ENCODE measurements at regions not wholly inside any gene's neighbourhood (a gene's known extent, or its start where the extent isn't known, plus 50 kb on each side); places are given as distances from the start of the nearest gene placed in this dataset.
"Not testable (repeated sequence)": the region's sequence is repeated elsewhere in the genome, so short reads cannot be mapped to it uniquely, and the experiment has no call there.

- H3K4me1 ChIP-seq (ENCODE audit: insufficient read depth, low read length), result no peaks in the 10 kb centered on the region
- H3K9me3 ChIP-seq (ENCODE audit: low read depth, low read length), result no peaks in the 10 kb centered on the region
- H3K27me3 ChIP-seq (ENCODE audit: insufficient read depth, low read length), result no peaks in the 10 kb centered on the region
- H3K4me3 ChIP-seq (ENCODE audit: low read length), result no peak overlapping the region
Measured at GRCh38 chr6:8947900-8948299, 512.6 kb upstream of the SLC35B3 start.

GRCh38 chr6:8944548-8944947 is 509.2 kb upstream of the SLC35B3 start:
- H3K9me3 ChIP-seq (ENCODE audit: low read depth, low read length), result no peaks in the 10 kb centered on the region
- H3K4me3 ChIP-seq (ENCODE audit: low read length), result no peak overlapping the region
- no peaks in the 10 kb centered on the region for H3K27me3 ChIP-seq (ENCODE audit: insufficient read depth, low read length)
- no peaks in the 10 kb centered on the region for H3K4me1 ChIP-seq (ENCODE audit: insufficient read depth, low read length)

- Histone ChIP-seq H3K9me3 (ENCODE audit: low read depth, low read length) (no peaks in the 10 kb centered on the region), H3K27me3 (ENCODE audit: insufficient read depth, low read length) (no peaks in the 10 kb centered on the region), H3K4me1 (ENCODE audit: insufficient read depth, low read length) (no peaks in the 10 kb centered on the region), H3K4me3 (ENCODE audit: low read length) (no peak overlapping the region)
Measured at GRCh38 chr6:8943073-8943472, 507.7 kb upstream of the SLC35B3 start.

GRCh38 chr6:8941577-8941976 is 506.2 kb upstream of the SLC35B3 start:
- Histone ChIP-seq H3K4me1 (ENCODE audit: insufficient read depth, low read length) (no peaks in the 10 kb centered on the region), H3K4me3 (ENCODE audit: low read length) (no peak overlapping the region), H3K9me3 (ENCODE audit: low read depth, low read length) (no peaks in the 10 kb centered on the region), H3K27me3 (ENCODE audit: insufficient read depth, low read length) (no peaks in the 10 kb centered on the region)

- Histone ChIP-seq H3K9me3 (ENCODE audit: low read depth, low read length) (no peaks in the 10 kb centered on the region), H3K4me3 (ENCODE audit: low read length) (no peak overlapping the region), H3K4me1 (ENCODE audit: insufficient read depth, low read length) (no peaks in the 10 kb centered on the region), H3K27me3 (ENCODE audit: insufficient read depth, low read length) (no peaks in the 10 kb centered on the region)
Measured at GRCh38 chr6:8940356-8940755, 505.0 kb upstream of the SLC35B3 start.

- no peaks in the 10 kb centered on the region for H3K4me1 ChIP-seq (ENCODE audit: insufficient read depth, low read length)
- H3K4me3 ChIP-seq (ENCODE audit: low read length), result no peak overlapping the region
- H3K9me3 ChIP-seq (ENCODE audit: low read depth, low read length), result no peaks in the 10 kb centered on the region
- H3K27me3 ChIP-seq (ENCODE audit: insufficient read depth, low read length), result no peaks in the 10 kb centered on the region
Measured at GRCh38 chr6:8939615-8940014, 504.3 kb upstream of the SLC35B3 start.

GRCh38 chr6:8934318-8934717 is 499.0 kb upstream of the SLC35B3 start:
- Histone ChIP-seq H3K4me3 (ENCODE audit: low read length) (no peak overlapping the region), H3K9me3 (ENCODE audit: low read depth, low read length) (no peaks in the 10 kb centered on the region), H3K27me3 (ENCODE audit: insufficient read depth, low read length) (no peaks in the 10 kb centered on the region), H3K4me1 (ENCODE audit: insufficient read depth, low read length) (no peaks in the 10 kb centered on the region)

- H3K4me3 ChIP-seq (ENCODE audit: low read length), result no peak overlapping the region
- no peaks in the 10 kb centered on the region for H3K27me3 ChIP-seq (ENCODE audit: insufficient read depth, low read length)
- no peaks in the 10 kb centered on the region for H3K9me3 ChIP-seq (ENCODE audit: low read depth, low read length)
- H3K4me1 ChIP-seq (ENCODE audit: insufficient read depth, low read length), result no peaks in the 10 kb centered on the region
Measured at GRCh38 chr6:8930009-8930408, 494.7 kb upstream of the SLC35B3 start.

- not testable (repeated sequence) for H3K4me3 ChIP-seq (ENCODE audit: low read length); H3K27me3 ChIP-seq (ENCODE audit: insufficient read depth, low read length); H3K4me1 ChIP-seq (ENCODE audit: insufficient read depth, low read length); H3K9me3 ChIP-seq (ENCODE audit: low read depth, low read length)
Measured at GRCh38 chr6:8920244-8920643, 484.9 kb upstream of the SLC35B3 start.

- Histone ChIP-seq H3K27me3 (ENCODE audit: insufficient read depth, low read length) (no peaks in the 10 kb centered on the region), H3K4me1 (ENCODE audit: insufficient read depth, low read length) (no peaks in the 10 kb centered on the region), H3K9me3 (ENCODE audit: low read depth, low read length) (no peaks in the 10 kb centered on the region), H3K4me3 (ENCODE audit: low read length) (no peak overlapping the region)
Measured at GRCh38 chr6:8918196-8918595, 482.9 kb upstream of the SLC35B3 start.

- Histone ChIP-seq H3K9me3 (ENCODE audit: low read depth, low read length) (no peaks in the 10 kb centered on the region), H3K4me3 (ENCODE audit: low read length) (no peak overlapping the region), H3K27me3 (ENCODE audit: insufficient read depth, low read length) (no peaks in the 10 kb centered on the region), H3K4me1 (ENCODE audit: insufficient read depth, low read length) (no peaks in the 10 kb centered on the region)
Measured at GRCh38 chr6:8914700-8915099, 479.4 kb upstream of the SLC35B3 start.

GRCh38 chr6:8908638-8909037 is 473.3 kb upstream of the SLC35B3 start:
- no peak overlapping the region for H3K4me3 ChIP-seq (ENCODE audit: low read length)
- H3K27me3 ChIP-seq (ENCODE audit: insufficient read depth, low read length), result no peaks in the 10 kb centered on the region
- no peaks in the 10 kb centered on the region for H3K4me1 ChIP-seq (ENCODE audit: insufficient read depth, low read length)
- H3K9me3 ChIP-seq (ENCODE audit: low read depth, low read length), result no peaks in the 10 kb centered on the region

- Histone ChIP-seq H3K4me3 (ENCODE audit: low read length) (no peak overlapping the region), H3K27me3 (ENCODE audit: insufficient read depth, low read length) (no peaks in the 10 kb centered on the region), H3K4me1 (ENCODE audit: insufficient read depth, low read length) (no peaks in the 10 kb centered on the region), H3K9me3 (ENCODE audit: low read depth, low read length) (no peaks in the 10 kb centered on the region)
Measured at GRCh38 chr6:8906699-8907098, 471.4 kb upstream of the SLC35B3 start.

- no peaks in the 10 kb centered on the region for H3K9me3 ChIP-seq (ENCODE audit: low read depth, low read length)
- H3K27me3 ChIP-seq (ENCODE audit: insufficient read depth, low read length), result no peaks in the 10 kb centered on the region
- no peak overlapping the region for H3K4me3 ChIP-seq (ENCODE audit: low read length)
- no peaks in the 10 kb centered on the region for H3K4me1 ChIP-seq (ENCODE audit: insufficient read depth, low read length)
Measured at GRCh38 chr6:8905757-8906156, 470.4 kb upstream of the SLC35B3 start.

- Histone ChIP-seq H3K4me3 (ENCODE audit: low read length) (no peak overlapping the region), H3K9me3 (ENCODE audit: low read depth, low read length) (no peaks in the 10 kb centered on the region), H3K4me1 (ENCODE audit: insufficient read depth, low read length) (no peaks in the 10 kb centered on the region), H3K27me3 (ENCODE audit: insufficient read depth, low read length) (no peaks in the 10 kb centered on the region)
Measured at GRCh38 chr6:8904754-8905153, 469.4 kb upstream of the SLC35B3 start.

GRCh38 chr6:8900056-8900455 is 464.7 kb upstream of the SLC35B3 start:
- Histone ChIP-seq H3K4me3 (ENCODE audit: low read length) (no peak overlapping the region), H3K27me3 (ENCODE audit: insufficient read depth, low read length) (no peaks in the 10 kb centered on the region), H3K9me3 (ENCODE audit: low read depth, low read length) (no peaks in the 10 kb centered on the region), H3K4me1 (ENCODE audit: insufficient read depth, low read length) (no peaks in the 10 kb centered on the region)

GRCh38 chr6:8889514-8889913 is 454.2 kb upstream of the SLC35B3 start:
- H3K4me1 ChIP-seq (ENCODE audit: insufficient read depth, low read length), result no peaks in the 10 kb centered on the region
- H3K4me3 ChIP-seq (ENCODE audit: low read length), result no peak overlapping the region
- no peaks in the 10 kb centered on the region for H3K9me3 ChIP-seq (ENCODE audit: low read depth, low read length)
- H3K27me3 ChIP-seq (ENCODE audit: insufficient read depth, low read length), result no peaks in the 10 kb centered on the region
